NCI-H2227 (cell line): ENCODE measurements at regions not wholly inside any gene's neighbourhood (a gene's known extent, or its start where the extent isn't known, plus 50 kb on each side); places are given as distances from the start of the nearest gene placed in this dataset.

Source experiments
- DNase-seq: peaks from one replicate; lab custom pipeline; 2025; ENCODE audit not compliant: unreplicated experiment; lab: John Stamatoyannopoulos, UW

- no peak for DNase-seq
Observed at GRCh38 chr18:39759926-39760325, 2194.3 kb upstream of the CELF4 start.

- DNase-seq, result no peak
Observed at GRCh38 chr18:39753178-39753577, 2187.6 kb upstream of the CELF4 start.

GRCh38 chr18:39752351-39752750 lies 2186.8 kb upstream of the CELF4 start:
- DNase-seq, result no peak

GRCh38 chr18:39751921-39752320 lies 2186.3 kb upstream of the CELF4 start:
- no peak for DNase-seq

GRCh38 chr18:39751161-39751560 lies 2185.6 kb upstream of the CELF4 start:
- DNase-seq, result no peak

- DNase-seq, result no peak
Observed at GRCh38 chr18:39749154-39749553, 2183.6 kb upstream of the CELF4 start.

GRCh38 chr18:39748727-39749126 lies 2183.1 kb upstream of the CELF4 start:
- no peak for DNase-seq

- DNase-seq, result no peak
Observed at GRCh38 chr18:39746201-39746600, 2180.6 kb upstream of the CELF4 start.

GRCh38 chr18:39743463-39743862 lies 2177.9 kb upstream of the CELF4 start:
- DNase-seq, result no peak

GRCh38 chr18:39741755-39742466 lies 2176.3 kb upstream of the CELF4 start:
- peak; percentile 48 for DNase-seq

- DNase-seq, result no peak
Observed at GRCh38 chr18:39737869-39738268, 2172.3 kb upstream of the CELF4 start.

GRCh38 chr18:39732918-39733317 lies 2167.3 kb upstream of the CELF4 start:
- no peak for DNase-seq

- no peak for DNase-seq
Observed at GRCh38 chr18:39730606-39731005, 2165.0 kb upstream of the CELF4 start.

GRCh38 chr18:39724652-39725051 lies 2159.1 kb upstream of the CELF4 start:
- no peak for DNase-seq

GRCh38 chr18:39721712-39722111 lies 2156.1 kb upstream of the CELF4 start:
- no peak for DNase-seq

- no peak for DNase-seq
Observed at GRCh38 chr18:39713961-39714360, 2148.4 kb upstream of the CELF4 start.

GRCh38 chr18:39711701-39712100 lies 2146.1 kb upstream of the CELF4 start:
- no peak for DNase-seq

- DNase-seq, result no peak
Observed at GRCh38 chr18:39705362-39705761, 2139.8 kb upstream of the CELF4 start.

GRCh38 chr18:39702888-39703287 lies 2137.3 kb upstream of the CELF4 start:
- DNase-seq, result no peak

- no peak for DNase-seq
Observed at GRCh38 chr18:39701839-39702238, 2136.2 kb upstream of the CELF4 start.

GRCh38 chr18:39701055-39701783 lies 2135.6 kb upstream of the CELF4 start:
- DNase-seq, result peak; percentile 30

- no peak for DNase-seq
Observed at GRCh38 chr18:39699340-39699964, 2133.9 kb upstream of the CELF4 start.
